Omental fat pad (tissue), 3 donors: ENCODE measurements at regions not wholly inside any gene's neighbourhood (a gene's known extent, or its start where the extent isn't known, plus 50 kb on each side); places are given as distances from the start of the nearest gene placed in this dataset.

Experiments used
- ATAC-seq: fragments of 150-250 bp; one replicate; pipeline ENCODE4 v1.9.1; 2016; ENCODE audit warnings: mild to moderate bottlenecking, moderate library complexity; ENCODE audit not compliant: low FRiP score
- DNase-seq: peaks from one replicate; pipeline ENCODE4 v3.0.0-alpha.2; 2019; ENCODE audit warnings: low spot score
- TF ChIP-seq, protein P1 (sequence below), 3 donors: fragments of 450-650 bp; IDR thresholded peaks; one replicate each; pipeline ENCODE4 v1.5.1; 2016 to 2017; ENCODE audit warnings: antibody characterized with exemption in 3 of 3, mild to moderate bottlenecking in 3 of 3, moderate library complexity in 2 of 3

DNA sequence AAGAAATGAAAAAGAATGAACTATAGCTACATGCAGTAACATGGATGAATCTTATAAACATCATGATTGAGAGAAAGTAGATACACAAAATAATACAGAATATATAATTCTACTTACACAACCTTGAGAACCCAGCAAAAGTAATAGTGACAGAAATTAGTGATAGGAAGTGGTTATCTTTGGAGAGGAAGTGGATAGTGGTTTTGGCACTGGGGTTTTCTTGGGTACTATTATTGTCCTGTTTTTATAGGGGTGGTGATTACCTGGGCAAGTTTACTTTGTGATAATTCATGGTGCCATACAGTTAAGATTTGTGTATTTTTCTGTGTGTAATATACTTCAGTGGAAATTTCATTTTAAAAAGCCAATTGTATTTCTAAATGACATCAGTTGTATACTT lies 352.7 kb downstream of the AEBP2 start:
- DNase-seq: no peak
- TF ChIP-seq, protein P1, sequence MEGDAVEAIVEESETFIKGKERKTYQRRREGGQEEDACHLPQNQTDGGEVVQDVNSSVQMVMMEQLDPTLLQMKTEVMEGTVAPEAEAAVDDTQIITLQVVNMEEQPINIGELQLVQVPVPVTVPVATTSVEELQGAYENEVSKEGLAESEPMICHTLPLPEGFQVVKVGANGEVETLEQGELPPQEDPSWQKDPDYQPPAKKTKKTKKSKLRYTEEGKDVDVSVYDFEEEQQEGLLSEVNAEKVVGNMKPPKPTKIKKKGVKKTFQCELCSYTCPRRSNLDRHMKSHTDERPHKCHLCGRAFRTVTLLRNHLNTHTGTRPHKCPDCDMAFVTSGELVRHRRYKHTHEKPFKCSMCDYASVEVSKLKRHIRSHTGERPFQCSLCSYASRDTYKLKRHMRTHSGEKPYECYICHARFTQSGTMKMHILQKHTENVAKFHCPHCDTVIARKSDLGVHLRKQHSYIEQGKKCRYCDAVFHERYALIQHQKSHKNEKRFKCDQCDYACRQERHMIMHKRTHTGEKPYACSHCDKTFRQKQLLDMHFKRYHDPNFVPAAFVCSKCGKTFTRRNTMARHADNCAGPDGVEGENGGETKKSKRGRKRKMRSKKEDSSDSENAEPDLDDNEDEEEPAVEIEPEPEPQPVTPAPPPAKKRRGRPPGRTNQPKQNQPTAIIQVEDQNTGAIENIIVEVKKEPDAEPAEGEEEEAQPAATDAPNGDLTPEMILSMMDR (IDR thresholded peaks at IDR 0.05): no peak
- ATAC-seq: no peak

DNA sequence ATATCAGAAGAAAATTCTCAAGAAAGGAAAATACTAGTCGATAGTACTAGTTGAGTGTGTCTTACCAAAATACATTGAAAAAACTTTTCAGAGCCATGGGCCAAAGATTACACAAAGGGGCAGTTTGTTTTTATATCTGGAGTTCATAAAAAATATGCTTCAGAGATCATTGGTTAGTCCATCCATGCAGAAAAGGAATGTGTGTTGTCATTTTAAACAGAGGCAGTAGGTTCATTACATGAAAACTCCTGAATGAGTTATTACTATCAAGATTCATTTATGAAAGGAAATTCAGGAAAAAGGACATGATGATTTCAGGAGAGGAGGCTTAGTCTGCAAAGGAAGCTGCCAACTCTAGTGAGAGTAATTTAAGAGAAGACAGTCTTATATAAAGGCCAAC lies 354.8 kb downstream of the AEBP2 start:
- TF ChIP-seq, protein P1 (IDR thresholded peaks at IDR 0.05): no peak
- no peak for DNase-seq
- ATAC-seq: no peak

DNA sequence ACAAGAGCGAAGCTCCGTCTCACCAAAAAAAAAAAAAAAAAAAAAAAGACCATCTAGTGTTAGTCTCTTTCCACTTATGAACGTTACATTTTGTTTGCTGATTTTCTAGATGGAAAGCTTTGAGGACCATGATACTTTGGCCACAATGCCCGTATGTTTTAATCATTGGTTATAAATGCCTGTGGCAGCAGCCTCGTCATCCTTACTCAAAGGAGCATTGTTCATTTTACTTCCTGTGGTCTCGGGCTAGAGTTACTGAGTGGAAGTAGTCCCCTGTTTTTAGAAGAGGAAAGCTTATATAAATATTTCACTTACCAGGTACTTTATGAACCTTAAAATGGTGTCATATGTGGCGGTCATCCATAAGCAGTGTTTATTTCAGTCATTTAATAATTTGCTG lies 359.9 kb downstream of the AEBP2 start:
- TF ChIP-seq, protein P1 (IDR thresholded peaks at IDR 0.05): no peak
- DNase-seq (no peak), ATAC-seq (no peak)

DNA sequence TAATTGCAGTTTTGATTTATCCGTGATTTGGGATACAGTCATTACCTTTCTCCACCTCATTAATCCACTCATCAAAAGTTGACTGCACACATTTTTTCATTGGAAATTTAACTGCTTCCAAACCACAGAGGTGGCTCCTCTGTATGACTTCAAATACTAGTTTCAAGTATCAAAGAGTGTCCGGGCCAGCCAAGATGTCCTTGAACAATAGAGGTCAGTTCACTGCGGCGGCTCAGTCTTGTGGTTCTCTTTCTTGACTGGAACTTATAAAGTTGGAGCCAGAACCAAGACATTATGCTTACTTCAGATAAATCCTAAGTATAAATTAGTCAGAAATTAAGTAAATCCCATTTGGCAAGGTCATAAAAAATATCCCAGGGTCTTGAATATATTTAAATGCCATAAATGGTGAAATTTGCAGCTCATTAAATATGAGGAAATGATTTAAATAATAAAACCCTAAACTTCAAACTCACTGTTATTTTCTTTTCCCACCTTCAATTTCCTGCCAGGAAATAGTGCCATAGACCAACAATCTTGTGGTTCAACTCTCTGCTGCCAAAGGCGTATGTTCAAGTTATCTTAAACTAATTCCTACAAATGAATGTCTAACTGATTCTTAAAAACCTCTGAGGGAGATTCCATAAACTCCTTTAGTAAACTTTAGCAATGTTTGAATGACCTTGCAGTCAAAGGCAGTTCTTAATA lies 360.8 kb downstream of the AEBP2 start:
- TF ChIP-seq, protein P1 (IDR thresholded peaks at IDR 0.05): no peak
- no peak for DNase-seq
- ATAC-seq: no peak

DNA sequence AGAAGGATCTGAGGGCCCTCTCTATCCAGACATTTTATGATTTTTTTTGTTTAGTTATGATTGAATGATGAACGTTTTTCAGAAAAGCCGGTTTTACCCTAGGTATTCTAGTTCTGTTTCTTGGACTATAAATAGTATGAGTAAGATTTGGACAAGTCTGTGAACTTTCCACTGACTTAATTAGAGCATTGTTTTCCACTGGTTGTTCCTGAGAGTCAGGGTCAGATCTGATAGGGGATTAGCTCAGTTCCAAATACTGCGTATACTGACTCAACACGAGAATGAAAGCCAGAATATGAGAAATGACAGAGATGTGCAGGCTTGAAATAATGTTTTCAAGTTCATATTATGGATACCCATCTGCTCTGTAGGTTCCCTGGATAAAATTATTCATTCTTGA lies 361.6 kb downstream of the AEBP2 start:
- ATAC-seq: no peak
- TF ChIP-seq, protein P1 (IDR thresholded peaks at IDR 0.05): no peak
- DNase-seq: no peak

DNA sequence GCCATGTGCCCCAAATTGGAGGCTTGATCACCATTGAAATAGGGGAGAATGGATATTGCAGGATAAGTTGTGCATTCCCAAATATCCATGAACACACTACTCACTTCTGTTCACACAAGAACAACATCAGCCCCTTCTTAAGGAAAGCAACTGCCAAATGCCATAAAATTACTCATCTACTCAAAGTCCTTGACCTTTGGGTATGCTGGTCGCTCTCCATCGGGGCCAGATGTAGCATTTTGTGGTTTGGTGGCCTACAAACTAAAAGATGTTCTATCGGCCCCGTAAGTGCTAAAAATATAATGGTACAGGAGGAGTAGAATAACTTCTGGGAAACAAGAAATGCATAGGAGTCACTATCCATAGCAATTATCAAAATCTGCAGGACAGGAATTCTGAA lies 362.6 kb downstream of the AEBP2 start:
- ATAC-seq (no peak), DNase-seq (no peak)
- TF ChIP-seq, protein P1 (IDR thresholded peaks at IDR 0.05): no peak

DNA sequence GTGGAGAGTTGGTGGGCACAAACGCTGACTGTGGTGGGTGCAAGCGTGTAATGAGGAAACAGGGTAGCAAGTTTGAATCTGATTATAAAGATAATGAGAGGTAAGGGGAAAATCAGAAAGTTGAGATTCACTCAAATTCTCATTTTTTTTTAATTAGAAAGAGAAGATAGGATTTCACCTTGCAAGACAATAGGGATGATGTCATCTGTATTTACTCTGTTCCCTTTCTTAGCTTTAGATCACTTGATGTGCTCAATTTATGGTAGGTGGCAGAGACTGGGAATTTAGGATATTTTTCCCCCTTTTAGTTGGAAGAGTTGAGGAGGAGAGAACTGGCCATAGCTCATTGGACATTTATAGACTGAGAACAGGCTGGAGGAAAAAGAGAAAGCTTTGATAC lies 363.6 kb downstream of the AEBP2 start:
- TF ChIP-seq, protein P1 (IDR thresholded peaks at IDR 0.05): no peak
- ATAC-seq (no peak), DNase-seq (no peak)
